ENCODE measurements at regions not wholly inside any gene's neighbourhood (a gene's known extent, or its start where the extent isn't known, plus 50 kb on each side); places are given as distances from the start of the nearest gene placed in this dataset.
A peak's percentile ranks its signal among the peaks of the same experiment; 100 is the strongest.

GRCh38 chr6:140079328-140079727, 704.9 kb upstream of the CITED2 start:
- TF ChIP-seq, protein P1, sequence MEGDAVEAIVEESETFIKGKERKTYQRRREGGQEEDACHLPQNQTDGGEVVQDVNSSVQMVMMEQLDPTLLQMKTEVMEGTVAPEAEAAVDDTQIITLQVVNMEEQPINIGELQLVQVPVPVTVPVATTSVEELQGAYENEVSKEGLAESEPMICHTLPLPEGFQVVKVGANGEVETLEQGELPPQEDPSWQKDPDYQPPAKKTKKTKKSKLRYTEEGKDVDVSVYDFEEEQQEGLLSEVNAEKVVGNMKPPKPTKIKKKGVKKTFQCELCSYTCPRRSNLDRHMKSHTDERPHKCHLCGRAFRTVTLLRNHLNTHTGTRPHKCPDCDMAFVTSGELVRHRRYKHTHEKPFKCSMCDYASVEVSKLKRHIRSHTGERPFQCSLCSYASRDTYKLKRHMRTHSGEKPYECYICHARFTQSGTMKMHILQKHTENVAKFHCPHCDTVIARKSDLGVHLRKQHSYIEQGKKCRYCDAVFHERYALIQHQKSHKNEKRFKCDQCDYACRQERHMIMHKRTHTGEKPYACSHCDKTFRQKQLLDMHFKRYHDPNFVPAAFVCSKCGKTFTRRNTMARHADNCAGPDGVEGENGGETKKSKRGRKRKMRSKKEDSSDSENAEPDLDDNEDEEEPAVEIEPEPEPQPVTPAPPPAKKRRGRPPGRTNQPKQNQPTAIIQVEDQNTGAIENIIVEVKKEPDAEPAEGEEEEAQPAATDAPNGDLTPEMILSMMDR (IDR thresholded peaks at IDR 0.05; ENCODE audit: insufficient read depth, low read length): no peak
- no peak overlapping the region for H3K4me3 ChIP-seq (ENCODE audit: low read depth, low read length)
- peak; percentile 87 for DNase-seq (ENCODE audit: low read depth)

DNA sequence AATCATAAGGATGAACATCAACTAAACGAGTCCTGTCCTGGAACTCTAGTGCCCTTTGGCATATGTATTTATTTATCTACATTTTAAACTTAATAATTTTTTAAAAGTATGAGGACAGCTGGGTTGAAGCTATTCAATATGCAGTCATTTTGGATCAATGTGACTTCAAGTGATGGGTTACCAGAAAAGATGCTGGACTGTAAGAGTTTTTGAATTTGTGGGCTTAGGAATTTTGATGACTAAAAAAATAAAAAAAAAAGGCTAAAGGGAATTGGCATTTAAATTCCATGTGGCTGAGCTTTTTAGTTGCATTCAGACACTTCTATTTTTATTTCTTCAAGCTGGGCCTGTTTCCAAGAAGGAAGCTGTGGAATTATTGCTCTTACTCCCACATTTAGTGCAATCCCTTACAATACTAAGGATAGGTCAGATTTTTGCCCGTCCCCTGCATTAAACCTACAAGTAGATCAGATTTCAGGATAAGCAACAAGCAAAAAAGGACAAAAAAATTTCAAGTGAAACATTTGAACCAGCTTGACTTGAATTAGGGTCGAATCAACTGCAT, 704.2 kb upstream of the CITED2 start:
- TF ChIP-seq, protein P1 (IDR thresholded peaks at IDR 0.05; ENCODE audit: insufficient read depth, low read length): no peak
- H3K4me3 ChIP-seq (ENCODE audit: low read depth, low read length): no peak overlapping the region
- DNase-seq (ENCODE audit: low read depth): peak; percentile 97

DNA sequence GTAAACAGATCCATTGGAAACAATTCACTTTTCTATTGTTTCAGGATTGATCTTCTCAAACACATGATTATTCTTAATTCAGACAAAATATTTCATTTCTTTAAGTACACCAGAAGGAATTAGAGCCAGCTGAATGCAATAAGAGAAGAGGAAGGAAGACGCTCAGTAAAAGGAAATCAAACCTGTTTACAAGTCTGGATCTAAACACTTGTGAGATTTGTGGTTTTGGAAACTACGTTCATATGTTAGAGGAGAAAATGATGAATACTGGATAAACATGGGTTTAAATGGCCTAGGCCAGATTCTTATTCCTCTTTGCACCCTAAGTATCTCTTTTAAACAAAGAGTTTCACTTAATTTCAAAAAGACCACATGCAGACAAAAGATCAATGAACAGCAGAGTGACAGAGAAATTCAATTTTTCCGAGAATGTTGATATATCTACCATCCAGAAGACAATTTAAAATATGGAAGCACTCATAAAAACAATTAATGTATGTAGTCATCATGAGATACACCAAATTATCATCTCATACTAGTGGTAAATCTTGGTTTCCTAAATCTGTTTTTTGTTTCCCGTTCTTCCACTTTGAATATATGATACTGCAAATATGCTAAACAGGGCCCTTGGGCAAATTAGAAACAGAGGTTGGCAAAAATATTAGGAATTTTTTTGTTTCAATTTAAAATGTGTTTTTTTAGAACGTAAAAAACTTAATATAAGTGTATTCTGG, 703.5 kb upstream of the CITED2 start:
- no peak for DNase-seq (ENCODE audit: low read depth)
- no peak overlapping the region for H3K4me3 ChIP-seq (ENCODE audit: low read depth, low read length)
- TF ChIP-seq, protein P1 (IDR thresholded peaks at IDR 0.05; ENCODE audit: insufficient read depth, low read length): no peak

GRCh38 chr6:140076105-140076504, 701.7 kb upstream of the CITED2 start:
- TF ChIP-seq, protein P1 (IDR thresholded peaks at IDR 0.05; ENCODE audit: insufficient read depth, low read length): no peak
- H3K4me3 ChIP-seq (ENCODE audit: low read depth, low read length): no peak overlapping the region
- no peak for DNase-seq (ENCODE audit: low read depth)

GRCh38 chr6:140073456-140073855, 699.0 kb upstream of the CITED2 start:
- TF ChIP-seq, protein P1 (IDR thresholded peaks at IDR 0.05; ENCODE audit: insufficient read depth, low read length): no peak
- no peak overlapping the region for H3K4me3 ChIP-seq (ENCODE audit: low read depth, low read length)
- DNase-seq (ENCODE audit: low read depth): peak; percentile 61

DNA sequence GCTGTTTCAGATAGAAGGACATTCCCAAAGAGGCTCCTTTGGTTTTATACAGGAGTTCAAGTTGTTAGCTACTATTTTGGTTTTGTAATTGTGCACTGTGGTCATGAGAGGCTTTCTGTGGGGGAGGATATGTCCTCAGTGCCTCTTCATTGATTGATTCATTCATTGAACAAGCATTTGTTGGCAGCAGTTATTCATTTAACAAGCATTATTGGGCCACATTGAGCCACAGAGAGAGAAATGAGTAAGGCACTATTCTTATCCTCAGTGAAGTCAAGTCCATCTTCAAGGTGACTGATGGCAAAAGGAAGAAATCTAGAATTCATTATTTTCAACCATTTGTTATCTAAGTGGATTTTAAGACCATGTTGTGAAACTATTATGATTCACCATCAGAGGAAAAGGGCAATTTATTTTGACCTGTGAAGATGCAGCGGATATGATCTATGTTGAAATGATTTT, 697.2 kb upstream of the CITED2 start:
- TF ChIP-seq, protein P1 (IDR thresholded peaks at IDR 0.05; ENCODE audit: insufficient read depth, low read length): no peak
- H3K4me3 ChIP-seq (ENCODE audit: low read depth, low read length): no peak overlapping the region
- DNase-seq (ENCODE audit: low read depth): peak; percentile 80
